ENCODE measurements at regions not wholly inside any gene's neighbourhood (a gene's known extent, or its start where the extent isn't known, plus 50 kb on each side); places are given as distances from the start of the nearest gene placed in this dataset.

GRCh38 chr9:7860335-7860709 is 60.7 kb upstream of the DMAC1 start:
- ChIA-PET CTCF (no interaction called here), POLR2A (no interaction called here)
- Mint-ChIP-seq H3K27me3 (peaks cover 0 to 5% (median 0%) of the 10 kb centered on the region in 5 donors), H3K9me3 (peaks cover 0 to 5% (median 0%) of the 10 kb centered on the region in 11 donors), H3K36me3 (no peaks in the 10 kb centered on the region), H3K4me1 (peaks cover 0 to 6% (median 0%) of the 10 kb centered on the region in 7 donors), H3K27ac (no peak overlapping the region), H3K4me3 (no peak overlapping the region)
- Histone ChIP-seq H3K9me3 (ENCODE audit: control insufficient read depth in 2 of 3, low read length in 3 of 3) (no peaks in the 10 kb centered on the region), H3K27me3 (ENCODE audit: control insufficient read depth in 2 of 2, insufficient read depth in 2 of 2, low read length in 2 of 2) (no peaks in the 10 kb centered on the region), H3K36me3 (ENCODE audit: control insufficient read depth in 2 of 3, insufficient read depth in 3 of 3, low read length in 3 of 3) (no peaks in the 10 kb centered on the region), H3K27ac (ENCODE audit: low read depth, low read length) (no peak overlapping the region), H3K4me1 (ENCODE audit: control insufficient read depth in 2 of 2, insufficient read depth in 2 of 2, low read length in 2 of 2) (no peaks in the 10 kb centered on the region), H3K4me3 (ENCODE audit: low read length) (no peak overlapping the region)
- ATAC-seq (no peak), DNase-seq (no peak)
- intact Hi-C loops (cut with micrococcal nuclease) = no loop called here

GRCh38 chr9:7859701-7860334 is 60.2 kb upstream of the DMAC1 start:
- ATAC-seq (no peak), DNase-seq (no peak)
- Histone ChIP-seq H3K4me3 (ENCODE audit: low read length) (no peak overlapping the region), H3K27me3 (ENCODE audit: control insufficient read depth in 2 of 2, insufficient read depth in 2 of 2, low read length in 2 of 2) (no peaks in the 10 kb centered on the region), H3K9me3 (ENCODE audit: control insufficient read depth in 2 of 3, low read length in 3 of 3) (no peaks in the 10 kb centered on the region), H3K27ac (ENCODE audit: low read depth, low read length) (no peak overlapping the region), H3K4me1 (ENCODE audit: control insufficient read depth in 2 of 2, insufficient read depth in 2 of 2, low read length in 2 of 2) (no peaks in the 10 kb centered on the region), H3K36me3 (ENCODE audit: control insufficient read depth in 2 of 3, insufficient read depth in 3 of 3, low read length in 3 of 3) (no peaks in the 10 kb centered on the region)
- Mint-ChIP-seq H3K27ac (no peak overlapping the region), H3K4me1 (peaks cover 0 to 6% (median 0%) of the 10 kb centered on the region in 7 donors), H3K27me3 (peaks cover 0 to 5% (median 0%) of the 10 kb centered on the region in 5 donors), H3K9me3 (peaks cover 0 to 3% (median 0%) of the 10 kb centered on the region in 11 donors), H3K36me3 (no peaks in the 10 kb centered on the region), H3K4me3 (no peak overlapping the region)
- CTCF ChIA-PET = no interaction called here
- intact Hi-C loops (cut with micrococcal nuclease) = no loop called here
- POLR2A ChIA-PET = no interaction called here

- ATAC-seq = no peak
- Histone ChIP-seq H3K9me3 (ENCODE audit: control insufficient read depth in 2 of 3, low read length in 3 of 3) (no peaks in the 10 kb centered on the region), H3K4me3 (ENCODE audit: low read length) (no peak overlapping the region), H3K4me1 (ENCODE audit: control insufficient read depth in 2 of 2, insufficient read depth in 2 of 2, low read length in 2 of 2) (no peaks in the 10 kb centered on the region), H3K36me3 (ENCODE audit: control insufficient read depth in 2 of 3, insufficient read depth in 3 of 3, low read length in 3 of 3) (no peaks in the 10 kb centered on the region), H3K27me3 (ENCODE audit: control insufficient read depth in 2 of 2, insufficient read depth in 2 of 2, low read length in 2 of 2) (no peaks in the 10 kb centered on the region), H3K27ac (ENCODE audit: low read depth, low read length) (no peak overlapping the region)
- Mint-ChIP-seq H3K4me3 (no peak overlapping the region), H3K4me1 (peaks cover 0 to 6% (median 0%) of the 10 kb centered on the region in 7 donors), H3K27ac (no peak overlapping the region), H3K27me3 (peaks cover 0 to 5% (median 0%) of the 10 kb centered on the region in 5 donors), H3K9me3 (peaks cover 0 to 3% (median 0%) of the 10 kb centered on the region in 11 donors), H3K36me3 (no peaks in the 10 kb centered on the region)
- no peak for DNase-seq
- ChIA-PET POLR2A (no interaction called here), CTCF (no interaction called here)
- intact Hi-C loops (cut with micrococcal nuclease) = no loop called here
Measured at GRCh38 chr9:7858166-7858565, 58.6 kb upstream of the DMAC1 start.

GRCh38 chr9:7854763-7855162 is 55.2 kb upstream of the DMAC1 start:
- H3K36me3 ChIP-seq (ENCODE audit: control insufficient read depth in 2 of 3, insufficient read depth in 3 of 3, low read length in 3 of 3) = no peaks in the 10 kb centered on the region
- H3K27me3 Mint-ChIP-seq = peaks cover 0 to 2% (median 0%) of the 10 kb centered on the region in 5 donors
- no peak for DNase-seq
- CTCF ChIA-PET = no interaction called here
- no peak for ATAC-seq
- H3K4me1 ChIP-seq (ENCODE audit: control insufficient read depth in 2 of 2, insufficient read depth in 2 of 2, low read length in 2 of 2) = no peaks in the 10 kb centered on the region
- no peaks in the 10 kb centered on the region for H3K9me3 ChIP-seq (ENCODE audit: control insufficient read depth in 2 of 3, low read length in 3 of 3)
- no peak overlapping the region for H3K4me3 Mint-ChIP-seq
- POLR2A ChIA-PET = no interaction called here
- H3K9me3 Mint-ChIP-seq = peaks cover 0 to 7% (median 0%) of the 10 kb centered on the region in 11 donors
- no peak overlapping the region for H3K27ac Mint-ChIP-seq
- intact Hi-C loops (cut with micrococcal nuclease) = no loop called here
- no peaks in the 10 kb centered on the region for H3K27me3 ChIP-seq (ENCODE audit: control insufficient read depth in 2 of 2, insufficient read depth in 2 of 2, low read length in 2 of 2)
- peaks cover 0 to 4% (median 0%) of the 10 kb centered on the region in 5 donors for H3K36me3 Mint-ChIP-seq
- H3K4me3 ChIP-seq (ENCODE audit: low read length) = no peak overlapping the region
- no peak overlapping the region for H3K27ac ChIP-seq (ENCODE audit: low read depth, low read length)
- H3K4me1 Mint-ChIP-seq = no peaks in the 10 kb centered on the region
